Progenitor cell of endocrine pancreas (in vitro differentiated cells): ENCODE measurements at regions not wholly inside any gene's neighbourhood (a gene's known extent, or its start where the extent isn't known, plus 50 kb on each side); places are given as distances from the start of the nearest gene placed in this dataset.

Source experiments
- DNase-seq: peaks from one replicate; pipeline ENCODE4 v3.0.0; 2021; ENCODE audit warnings: low spot score; ENCODE audit not compliant: unreplicated experiment
- H3K27ac Mint-ChIP-seq: 2 replicates; pipeline ENCODE4 v1.8.0; 2021; ENCODE audit warnings: mild to moderate bottlenecking, moderate library complexity, mixed read lengths
- H3K27me3 Mint-ChIP-seq: 2 replicates; pipeline ENCODE4 v1.8.0; 2021; ENCODE audit warnings: mixed read lengths
- H3K36me3 Mint-ChIP-seq: 2 replicates; pipeline ENCODE4 v1.8.0; 2022; ENCODE audit warnings: mixed read lengths; ENCODE audit not compliant: insufficient read depth
- H3K4me1 Mint-ChIP-seq: 2 replicates; pipeline ENCODE4 v1.8.0; 2021; ENCODE audit warnings: low read depth, mixed read lengths
- H3K4me3 Mint-ChIP-seq: 2 replicates; pipeline ENCODE4 v1.8.0; 2021; ENCODE audit warnings: low read depth, mild to moderate bottlenecking, moderate library complexity, mixed read lengths
- H3K9me3 Mint-ChIP-seq: 2 replicates; pipeline ENCODE4 v1.8.0; 2021; ENCODE audit warnings: low read depth, mixed read lengths
- CTCF ChIP-seq: fragments of 200-600 bp; sonication (generic); IDR thresholded peaks from one replicate; pipeline ENCODE4 v1.5.0; 2021; ENCODE audit warnings: antibody characterized with exemption, mild to moderate bottlenecking; ENCODE audit not compliant: unreplicated experiment

- no peak overlapping the region for H3K4me3 Mint-ChIP-seq
- H3K36me3 Mint-ChIP-seq = no peaks in the 10 kb centered on the region
- no peaks in the 10 kb centered on the region for H3K4me1 Mint-ChIP-seq
- no peak overlapping the region for H3K27ac Mint-ChIP-seq
- no peak for DNase-seq
- H3K27me3 Mint-ChIP-seq = peaks cover 49% of the 10 kb centered on the region
- H3K9me3 Mint-ChIP-seq = no peaks in the 10 kb centered on the region
- TF ChIP-seq CTCF = no peak
Measured at GRCh38 chr17:79385962-79386563, 224.8 kb downstream of the RBFOX3 start.

GRCh38 chr17:79382313-79382712, 228.5 kb downstream of the RBFOX3 start:
- no peak for TF ChIP-seq CTCF
- Mint-ChIP-seq H3K4me1 (no peaks in the 10 kb centered on the region), H3K4me3 (no peak overlapping the region), H3K36me3 (no peaks in the 10 kb centered on the region), H3K27ac (no peak overlapping the region), H3K9me3 (no peaks in the 10 kb centered on the region), H3K27me3 (peaks cover 45% of the 10 kb centered on the region)
- no peak for DNase-seq

GRCh38 chr17:79379700-79380445, 231.0 kb downstream of the RBFOX3 start:
- no peak for TF ChIP-seq CTCF
- no peak for DNase-seq
- no peak overlapping the region for H3K4me3 Mint-ChIP-seq
- H3K4me1 Mint-ChIP-seq = no peaks in the 10 kb centered on the region
- no peaks in the 10 kb centered on the region for H3K36me3 Mint-ChIP-seq
- no peaks in the 10 kb centered on the region for H3K9me3 Mint-ChIP-seq
- peaks cover 48% of the 10 kb centered on the region for H3K27me3 Mint-ChIP-seq
- H3K27ac Mint-ChIP-seq = no peak overlapping the region

GRCh38 chr17:79377230-79377786, 233.5 kb downstream of the RBFOX3 start:
- peaks cover 50% of the 10 kb centered on the region for H3K27me3 Mint-ChIP-seq
- DNase-seq = no peak
- no peak overlapping the region for H3K27ac Mint-ChIP-seq
- TF ChIP-seq CTCF = no peak
- no peaks in the 10 kb centered on the region for H3K36me3 Mint-ChIP-seq
- no peaks in the 10 kb centered on the region for H3K4me1 Mint-ChIP-seq
- no peak overlapping the region for H3K4me3 Mint-ChIP-seq
- no peaks in the 10 kb centered on the region for H3K9me3 Mint-ChIP-seq

GRCh38 chr17:79374807-79375206, 236.0 kb downstream of the RBFOX3 start:
- Mint-ChIP-seq H3K4me3 (no peak overlapping the region), H3K27me3 (peaks cover 50% of the 10 kb centered on the region), H3K9me3 (no peaks in the 10 kb centered on the region), H3K27ac (no peak overlapping the region), H3K36me3 (no peaks in the 10 kb centered on the region), H3K4me1 (no peaks in the 10 kb centered on the region)
- DNase-seq = no peak
- no peak for TF ChIP-seq CTCF
